Endothelial cell of umbilical vein (primary cell): ENCODE measurements at regions not wholly inside any gene's neighbourhood (a gene's known extent, or its start where the extent isn't known, plus 50 kb on each side); places are given as distances from the start of the nearest gene placed in this dataset.

Experiments
- CTCF ChIP-seq, 2 donors: IDR thresholded peaks; 1 replicate in 1 of 2; 2 replicates in 1 of 2; pipeline ENCODE4 v1.5.1; 2011; ENCODE audit warnings: low read length in 2 of 2, mild to moderate bottlenecking in 2 of 2, moderate library complexity in 2 of 2, control low read depth in 1 of 2, inconsistent platforms in 1 of 2, low read depth in 1 of 2; ENCODE audit not compliant: insufficient read depth in 1 of 2; ENCODE audit errors: extremely low read depth in 1 of 2
- EZH2 ChIP-seq: IDR thresholded peaks from 2 replicates; pipeline ENCODE4 v1.6.1; 2012; ENCODE audit warnings: borderline replicate concordance, low read depth, mild to moderate bottlenecking, moderate library complexity, low read length, inconsistent platforms; ENCODE audit not compliant: severe bottlenecking
- MAX ChIP-seq: IDR thresholded peaks from 2 replicates; pipeline ENCODE4 v1.6.1; 2011; ENCODE audit not compliant: insufficient read depth, insufficient read length
- MYC ChIP-seq: IDR thresholded peaks from one replicate; pipeline ENCODE4 v1.6.1; 2011; ENCODE audit warnings: mild to moderate bottlenecking, low read depth, low read length
- POLR2A ChIP-seq: IDR thresholded peaks from 2 replicates; pipeline ENCODE4 v1.6.1; 2012; ENCODE audit warnings: low read depth, mild to moderate bottlenecking, control low read depth, low read length

- TF ChIP-seq CTCF (IDR thresholded peaks at IDR 0.05; ENCODE audit: extremely low read depth in 1 of 2, insufficient read depth in 1 of 2, low read depth in 1 of 2, low read length in 2 of 2) (no peak), POLR2A (no peak), MYC (no peak), EZH2 (no peak), MAX (no peak)
These were observed 354.0 kb downstream of the TMEM167A start for GRCh38 chr5:82723168-82723567.
